ENCODE measurements at regions not wholly inside any gene's neighbourhood (a gene's known extent, or its start where the extent isn't known, plus 50 kb on each side); places are given as distances from the start of the nearest gene placed in this dataset.

DNA sequence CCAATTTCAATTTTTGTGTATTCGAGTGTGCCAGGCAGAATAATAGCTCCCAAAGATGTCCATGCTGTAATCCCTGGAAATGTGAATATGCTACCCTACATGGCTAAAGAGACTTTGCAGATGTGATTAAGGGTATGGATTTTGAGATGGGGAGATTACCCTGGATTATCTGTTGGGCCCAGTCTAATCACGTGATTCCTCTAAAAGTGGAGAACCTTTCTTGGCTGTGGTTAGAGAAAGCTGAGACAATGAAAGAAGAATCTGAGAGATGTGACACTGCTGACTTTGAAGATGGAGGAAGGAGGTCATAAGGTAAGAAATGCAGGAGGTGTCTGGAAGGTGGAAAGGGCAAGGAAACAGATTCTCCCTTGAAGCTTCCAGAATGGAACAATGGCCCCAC is 503.5 kb upstream of the PITX2 start:
- TF ChIP-seq, protein P1, sequence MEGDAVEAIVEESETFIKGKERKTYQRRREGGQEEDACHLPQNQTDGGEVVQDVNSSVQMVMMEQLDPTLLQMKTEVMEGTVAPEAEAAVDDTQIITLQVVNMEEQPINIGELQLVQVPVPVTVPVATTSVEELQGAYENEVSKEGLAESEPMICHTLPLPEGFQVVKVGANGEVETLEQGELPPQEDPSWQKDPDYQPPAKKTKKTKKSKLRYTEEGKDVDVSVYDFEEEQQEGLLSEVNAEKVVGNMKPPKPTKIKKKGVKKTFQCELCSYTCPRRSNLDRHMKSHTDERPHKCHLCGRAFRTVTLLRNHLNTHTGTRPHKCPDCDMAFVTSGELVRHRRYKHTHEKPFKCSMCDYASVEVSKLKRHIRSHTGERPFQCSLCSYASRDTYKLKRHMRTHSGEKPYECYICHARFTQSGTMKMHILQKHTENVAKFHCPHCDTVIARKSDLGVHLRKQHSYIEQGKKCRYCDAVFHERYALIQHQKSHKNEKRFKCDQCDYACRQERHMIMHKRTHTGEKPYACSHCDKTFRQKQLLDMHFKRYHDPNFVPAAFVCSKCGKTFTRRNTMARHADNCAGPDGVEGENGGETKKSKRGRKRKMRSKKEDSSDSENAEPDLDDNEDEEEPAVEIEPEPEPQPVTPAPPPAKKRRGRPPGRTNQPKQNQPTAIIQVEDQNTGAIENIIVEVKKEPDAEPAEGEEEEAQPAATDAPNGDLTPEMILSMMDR (IDR thresholded peaks at IDR 0.05; ENCODE audit: extremely low read depth in 1 of 2, insufficient read depth in 1 of 2, low read depth in 1 of 2, low read length in 2 of 2): no peak
- TF ChIP-seq EZH2 (IDR thresholded peaks at IDR 0.05; ENCODE audit: borderline replicate concordance, low read depth, low read length, severe bottlenecking): no peak
- no peak for TF ChIP-seq POLR2A (IDR thresholded peaks at IDR 0.05; ENCODE audit: low read depth, low read length)
- TF ChIP-seq MYC (IDR thresholded peaks at IDR 0.05; ENCODE audit: low read depth, low read length): no peak

Measured in endothelial cell of umbilical vein (primary cell).